ENCODE measurements at regions not wholly inside any gene's neighbourhood (a gene's known extent, or its start where the extent isn't known, plus 50 kb on each side); places are given as distances from the start of the nearest gene placed in this dataset.

DNA sequence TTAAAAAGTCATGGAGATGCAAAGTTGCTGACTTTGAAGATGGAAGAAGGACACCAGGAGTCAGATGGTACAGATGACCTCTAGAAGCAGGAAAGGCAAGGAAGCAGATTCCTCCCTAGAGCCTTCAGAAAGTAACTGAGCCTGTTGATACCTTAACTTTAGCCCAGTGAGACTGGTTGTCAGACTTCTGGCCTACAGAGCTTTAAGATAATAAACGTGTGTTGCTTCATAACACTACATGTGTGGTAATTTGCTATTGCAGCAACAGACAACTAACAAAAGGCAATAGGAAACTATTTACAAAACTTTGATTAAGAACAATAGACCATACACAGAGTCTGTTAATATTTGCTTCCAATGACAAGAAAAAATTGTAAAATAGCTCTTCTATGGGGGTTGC is 102.0 kb upstream of the USP38 start:
- no peak for DNase-seq

DNA sequence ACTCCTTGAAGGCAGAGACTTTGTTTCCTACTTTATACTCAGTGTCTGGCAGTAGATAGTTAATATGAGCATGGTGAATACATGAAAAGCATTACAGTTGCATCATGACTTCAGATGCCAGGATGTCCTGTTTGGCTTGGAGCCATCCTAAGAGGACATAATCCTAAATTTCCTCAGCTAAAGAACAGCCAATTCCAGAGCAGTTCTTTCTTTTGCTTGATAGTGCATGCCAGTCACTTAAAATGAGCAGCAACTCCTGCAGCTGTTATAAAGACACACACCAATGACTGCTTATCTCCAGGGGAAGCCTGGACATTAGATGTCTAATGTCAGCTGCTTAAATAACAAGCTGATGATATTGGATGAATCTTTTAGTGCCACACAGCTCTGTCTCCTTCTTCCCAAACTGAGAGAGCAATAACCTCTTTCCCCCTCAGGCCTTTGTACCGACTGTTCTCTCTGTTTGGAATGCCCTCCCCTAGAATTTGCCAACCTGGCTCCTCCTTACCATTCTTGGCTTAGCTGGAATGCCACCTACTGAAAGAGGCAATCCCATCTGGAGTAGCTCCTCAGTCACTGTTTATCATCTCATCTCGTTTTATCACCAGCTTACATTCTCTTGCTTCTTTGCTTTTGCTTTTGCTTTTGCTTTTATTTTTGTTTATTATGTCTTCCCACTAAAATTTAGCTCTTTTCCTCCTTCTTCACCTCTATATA is 100.8 kb upstream of the USP38 start:
- no peak for DNase-seq

DNA sequence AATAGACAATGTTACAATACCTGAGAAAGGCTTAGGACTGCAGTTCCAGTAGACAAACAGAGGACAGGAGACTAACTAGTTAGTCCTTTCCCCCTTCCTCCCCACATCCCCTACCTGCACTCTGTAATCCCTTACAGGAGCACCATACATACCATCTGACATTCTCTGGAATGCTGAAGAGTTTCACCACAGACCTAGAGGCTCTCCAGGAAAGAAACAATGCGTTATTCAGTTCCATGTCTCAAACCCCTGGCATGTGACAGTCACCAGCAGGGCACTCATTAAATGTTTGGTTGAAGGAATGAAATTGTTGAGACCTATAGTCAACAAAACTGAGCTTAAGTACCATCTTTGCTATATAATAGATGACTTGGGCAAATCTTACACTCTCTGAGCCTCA is 100.2 kb upstream of the USP38 start:
- DNase-seq, result no peak

DNA sequence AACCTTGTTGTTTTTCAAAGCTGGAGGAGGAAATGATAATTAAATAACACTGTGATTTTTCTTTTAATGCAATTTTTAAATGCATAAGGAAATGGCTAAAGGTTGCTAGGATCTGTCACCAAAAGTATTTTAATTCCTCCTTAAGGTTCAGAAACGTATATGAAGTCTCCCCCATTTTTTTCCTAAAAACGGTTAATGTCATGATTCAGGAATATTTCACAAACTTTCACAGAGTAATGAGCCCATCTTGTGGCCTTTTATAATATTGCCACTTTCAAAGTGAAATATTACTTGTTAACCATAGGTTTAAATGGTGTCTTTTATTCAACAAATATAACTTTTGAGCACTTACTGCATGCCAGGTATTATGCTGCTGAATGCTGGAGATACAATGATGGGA is 99.5 kb upstream of the USP38 start:
- DNase-seq, result no peak

DNA sequence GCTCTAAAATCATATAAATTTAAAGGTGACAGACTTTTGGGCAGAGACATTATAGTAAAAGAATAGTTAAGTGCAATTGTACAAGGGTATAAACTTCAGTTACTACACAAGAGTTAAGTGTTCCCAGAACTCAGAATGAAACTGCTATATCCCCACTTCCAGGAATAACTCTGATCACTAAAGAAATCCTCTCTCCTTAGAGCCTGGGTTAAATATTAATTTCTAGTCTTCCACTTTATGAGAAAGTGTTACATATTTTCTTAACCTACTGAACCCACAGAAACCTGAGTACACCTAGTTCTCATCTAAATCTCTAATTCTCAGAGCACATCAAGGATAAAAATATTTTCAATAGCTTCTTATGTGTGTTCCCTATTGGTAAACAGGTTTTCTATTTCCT is 99.1 kb upstream of the USP38 start:
- no peak for DNase-seq

DNA sequence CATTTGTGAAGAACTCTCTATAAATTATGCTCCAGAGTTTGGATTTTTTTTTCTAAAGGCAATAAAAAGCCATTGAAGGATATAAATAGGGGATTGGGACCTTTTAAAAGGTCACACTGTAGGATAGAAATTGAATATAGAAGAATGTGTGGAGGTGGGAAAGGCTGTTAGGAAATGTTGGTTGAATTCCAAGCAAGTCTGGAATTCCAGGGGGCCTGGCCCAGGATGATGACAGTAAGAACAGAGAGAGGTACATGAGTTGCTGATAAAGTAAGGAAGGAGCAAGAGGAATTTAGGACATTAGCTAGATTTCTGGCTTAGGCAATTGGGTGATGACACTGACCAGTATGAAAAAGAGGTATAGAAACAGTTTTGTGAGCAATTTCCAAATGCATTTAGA is 95.4 kb upstream of the USP38 start:
- DNase-seq, result no peak

DNA sequence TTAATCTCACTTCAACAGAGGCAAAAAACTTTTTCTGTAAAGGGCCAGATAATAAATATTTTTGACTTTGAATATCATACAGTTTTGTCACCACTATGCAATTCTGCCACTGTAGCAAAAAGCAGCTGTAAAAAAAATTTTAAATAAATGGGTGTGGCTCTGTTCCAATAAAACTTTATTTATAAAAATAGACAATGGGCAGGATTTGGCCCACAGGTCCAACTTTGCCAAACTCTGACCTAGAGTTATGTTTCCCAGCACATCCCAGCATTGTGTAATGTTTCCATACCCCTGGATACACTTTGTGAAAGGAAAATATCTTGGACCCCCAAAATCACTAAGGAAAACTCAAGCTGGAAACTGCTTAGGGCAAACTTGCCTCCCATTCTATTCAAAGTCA is 94.9 kb upstream of the USP38 start:
- no peak for DNase-seq

DNA sequence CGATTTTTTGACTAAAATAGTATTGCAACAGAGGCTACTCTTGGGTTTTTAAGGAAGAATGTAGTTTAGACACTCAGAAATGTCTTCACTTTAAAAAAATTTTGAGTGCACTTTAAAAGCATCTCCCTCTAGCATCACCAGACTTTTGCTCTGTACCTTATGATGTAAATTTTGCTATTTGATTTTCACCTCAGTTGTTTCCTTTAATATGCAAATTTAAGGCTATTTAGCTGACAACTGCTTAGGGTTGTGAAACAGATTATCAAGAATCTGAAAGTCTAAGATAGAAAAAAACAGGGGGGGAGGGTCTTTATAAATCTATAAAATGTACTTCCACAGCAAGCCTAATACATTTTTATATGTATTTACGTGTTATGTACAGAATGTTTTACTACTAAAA is 92.9 kb upstream of the USP38 start:
- DNase-seq, result no peak

DNA sequence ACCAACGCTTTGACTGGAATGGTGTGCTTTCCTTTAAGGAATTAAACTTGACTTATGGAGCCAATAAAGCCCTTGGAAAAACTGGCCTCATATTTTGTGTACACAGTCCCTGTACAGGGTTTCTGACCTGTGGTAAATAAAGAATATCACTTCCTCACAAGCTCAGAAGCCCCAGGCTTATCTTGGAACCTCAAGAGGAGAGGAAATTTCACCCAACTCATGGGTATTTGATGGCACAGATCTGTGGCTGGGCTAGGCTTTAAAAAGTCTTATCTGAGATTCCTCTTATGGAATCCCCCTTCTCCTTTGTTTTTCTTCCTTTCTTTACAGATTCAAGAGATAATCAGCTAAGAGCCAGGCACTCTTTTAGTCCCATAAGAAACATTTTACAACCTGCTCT is 89.3 kb upstream of the USP38 start:
- DNase-seq, result no peak

DNA sequence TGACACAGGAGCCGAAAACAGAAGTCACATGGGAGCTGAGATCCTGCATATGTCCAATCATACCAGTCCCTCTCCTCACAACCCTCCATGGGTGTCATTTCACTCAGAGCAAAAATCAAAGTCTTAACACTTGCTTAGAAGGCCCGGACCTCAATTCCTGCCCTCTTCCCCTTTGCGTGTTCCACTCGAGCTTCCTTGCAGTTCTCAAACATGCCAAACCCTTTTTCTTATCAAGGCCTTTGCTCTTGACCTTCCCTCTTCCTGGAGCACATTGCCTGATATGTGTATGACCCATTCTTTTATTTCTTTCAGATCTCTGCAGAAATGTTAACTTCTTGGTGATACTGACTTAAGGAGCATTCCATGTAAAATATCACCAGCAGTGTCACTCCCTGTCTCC is 87.0 kb upstream of the USP38 start:
- no peak for DNase-seq

DNA sequence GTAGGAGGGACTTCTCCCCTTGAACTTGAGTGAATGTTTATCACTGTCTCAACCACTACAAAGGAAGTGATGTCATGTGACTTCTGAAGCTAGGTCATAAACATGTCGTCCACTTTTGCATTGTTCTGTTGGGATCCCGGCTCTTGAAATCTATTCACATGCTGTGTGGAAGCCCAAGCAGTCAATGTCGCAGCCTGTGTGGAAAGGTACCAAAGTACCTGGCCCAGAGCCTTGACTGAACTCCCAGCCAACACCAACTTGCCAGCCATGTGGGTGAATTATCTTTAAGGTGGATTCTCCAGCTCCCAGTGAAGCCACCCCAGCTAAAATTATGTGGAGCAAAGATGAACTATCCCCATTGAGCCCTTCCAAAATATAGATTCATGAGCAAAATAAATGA is 85.0 kb upstream of the USP38 start:
- DNase-seq, result no peak

DNA sequence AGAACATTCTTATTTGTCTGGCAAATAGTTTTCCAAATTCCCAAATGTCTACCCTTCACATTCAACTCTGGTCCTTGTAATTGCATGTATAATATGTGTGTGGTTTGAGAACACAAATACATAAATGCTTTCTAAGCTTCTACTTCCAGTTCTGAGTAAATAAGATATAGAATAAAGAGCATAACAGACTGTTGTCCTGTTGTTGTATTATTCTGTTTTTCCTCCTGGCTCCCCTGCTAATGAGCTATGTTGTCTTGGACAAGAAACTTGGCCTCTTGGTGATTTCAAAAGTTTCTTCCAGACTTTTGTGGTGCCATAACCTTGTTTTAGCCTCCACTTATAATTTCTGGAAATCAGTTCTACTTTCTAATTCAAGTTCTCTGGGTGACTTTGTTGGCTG is 75.3 kb upstream of the USP38 start:
- DNase-seq, result no peak

DNA sequence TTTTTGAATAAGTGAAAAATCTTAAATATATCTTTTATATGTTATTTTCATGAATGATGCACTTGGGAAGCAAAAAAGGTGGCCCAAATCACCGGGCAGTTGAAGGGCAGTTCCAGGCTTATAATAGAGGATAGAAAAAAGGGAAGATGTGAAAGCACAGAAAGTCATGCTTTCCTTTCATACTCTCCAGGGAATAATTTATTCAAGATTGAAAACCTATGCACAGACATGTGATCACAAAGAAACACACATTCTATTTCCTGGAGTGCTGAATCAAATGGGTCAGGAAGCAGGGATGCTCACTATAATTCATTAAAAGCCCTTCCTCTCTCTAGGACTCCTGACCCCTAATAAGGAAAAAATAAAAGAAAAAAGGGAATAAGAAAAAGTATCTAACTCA is 66.1 kb upstream of the USP38 start:
- DNase-seq, result no peak

DNA sequence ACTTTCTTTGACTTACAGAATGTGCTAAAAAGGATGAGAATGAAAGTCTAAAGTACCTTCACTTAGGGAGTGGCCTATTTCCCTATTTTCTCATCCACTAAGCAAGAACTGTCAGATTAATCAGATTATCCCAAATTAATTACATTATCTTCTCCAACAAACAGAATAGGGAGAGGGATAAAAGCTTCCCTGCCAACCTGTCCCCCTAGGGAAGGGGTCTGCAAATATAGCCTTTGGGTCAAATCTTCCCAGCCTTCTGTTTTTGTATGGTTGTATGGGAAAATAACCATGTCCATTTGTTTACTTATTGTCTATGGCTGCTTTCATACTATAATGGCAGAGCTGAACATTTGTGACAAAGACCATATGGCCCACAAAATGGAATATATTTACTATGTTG is 57.1 kb upstream of the USP38 start:
- DNase-seq, result no peak

DNA sequence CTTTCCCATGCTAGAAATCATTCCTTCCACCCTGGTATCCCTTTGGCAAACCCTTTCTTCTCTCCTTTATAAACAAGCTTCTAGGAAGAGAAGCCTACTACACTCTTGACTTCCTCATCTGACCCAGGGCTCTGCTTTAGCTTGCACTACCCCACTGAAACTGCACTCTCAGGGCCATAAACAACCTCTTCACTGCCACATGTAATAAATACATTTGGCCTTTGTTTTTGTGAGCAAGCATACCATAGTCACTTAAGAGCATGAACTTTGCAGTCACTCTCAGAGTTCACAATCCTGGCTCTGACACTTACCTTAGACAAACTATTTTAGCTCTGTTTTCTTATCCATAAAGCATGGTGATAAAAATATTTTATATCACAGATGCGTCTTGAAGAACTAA is 50.7 kb upstream of the USP38 start:
- DNase-seq, result no peak
